H1 (cell line): ENCODE measurements at regions not wholly inside any gene's neighbourhood (a gene's known extent, or its start where the extent isn't known, plus 50 kb on each side); places are given as distances from the start of the nearest gene placed in this dataset.

Experiments
- CTBP2 ChIP-seq: IDR thresholded peaks from 2 replicates; pipeline ENCODE4 v1.7.0; 2011; ENCODE audit warnings: borderline replicate concordance, mild to moderate bottlenecking, moderate library complexity, mixed read lengths, low read length; ENCODE audit not compliant: insufficient read depth, insufficient read length
- GTF2F1 ChIP-seq: IDR thresholded peaks from 2 replicates; pipeline ENCODE4 v1.6.1; 2012; ENCODE audit warnings: low read depth, low read length, improper control_type of control experiment, borderline replicate concordance
- KDM4A ChIP-seq: IDR thresholded peaks from one replicate; pipeline ENCODE4 v1.7.1; 2012; ENCODE audit warnings: low read depth, mild to moderate bottlenecking, moderate library complexity, low read length, inconsistent platforms; ENCODE audit not compliant: severe bottlenecking
- KDM5A ChIP-seq: fragments of 200-600 bp; IDR thresholded peaks from 2 replicates; pipeline ENCODE4 v1.7.1; 2012; ENCODE audit warnings: mild to moderate bottlenecking, low read length, inconsistent platforms, mixed read lengths
- ZNF274 ChIP-seq: IDR thresholded peaks from 2 replicates; pipeline ENCODE4 v1.7.0; 2012; ENCODE audit warnings: low read length, borderline replicate concordance; ENCODE audit errors: extremely low read depth
- TF ChIP-seq, protein P1 (sequence below): IDR thresholded peaks from 2 replicates; pipeline ENCODE4 v1.6.1; 2012; ENCODE audit warnings: inconsistent platforms
- TF ChIP-seq, protein P2 (sequence below): IDR thresholded peaks from 2 replicates; pipeline ENCODE4 v1.6.1; 2011; ENCODE audit warnings: low read length, improper control_type of control experiment
- TF ChIP-seq, protein P3 (sequence below): IDR thresholded peaks from 2 replicates; pipeline ENCODE4 v1.6.1; 2011; ENCODE audit warnings: low read depth, mild to moderate bottlenecking, low read length; ENCODE audit not compliant: insufficient read depth

DNA sequence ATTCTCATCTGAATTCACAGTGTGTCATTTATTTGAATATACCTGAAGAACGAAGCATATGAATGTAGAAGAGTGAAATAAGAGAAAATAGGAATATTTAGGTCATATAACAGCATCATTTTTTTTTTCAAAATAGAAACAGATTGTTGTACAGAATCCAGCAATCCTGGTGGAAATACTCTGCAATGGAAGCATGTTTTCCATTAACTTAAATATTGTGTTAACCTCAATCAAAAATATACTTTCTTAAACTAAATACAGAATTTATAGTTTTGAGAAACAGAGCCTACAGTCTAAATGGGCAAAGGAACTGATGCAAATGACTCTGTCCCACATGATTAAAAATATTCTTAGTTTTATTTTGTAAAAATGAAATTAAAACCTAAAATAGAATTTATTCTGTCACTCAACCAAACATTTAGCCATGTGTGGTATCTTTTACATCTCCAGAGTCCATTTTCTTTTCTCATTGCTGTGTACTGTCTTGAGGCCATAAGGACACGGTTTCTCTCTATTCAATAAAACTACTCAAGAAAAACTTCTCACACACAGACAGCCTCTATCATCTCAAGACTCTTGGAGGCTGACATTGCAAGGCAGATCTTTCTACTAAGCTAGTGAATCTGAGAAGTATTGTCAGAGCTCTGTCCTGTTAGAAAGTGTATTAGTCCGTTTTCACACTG lies 322.6 kb downstream of the LTN1 start (continued):
- TF ChIP-seq KDM4A: no peak
- no peak for TF ChIP-seq KDM5A
- TF ChIP-seq ZNF274: no peak
- TF ChIP-seq, protein P1, sequence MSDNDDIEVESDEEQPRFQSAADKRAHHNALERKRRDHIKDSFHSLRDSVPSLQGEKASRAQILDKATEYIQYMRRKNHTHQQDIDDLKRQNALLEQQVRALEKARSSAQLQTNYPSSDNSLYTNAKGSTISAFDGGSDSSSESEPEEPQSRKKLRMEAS: no peak
- TF ChIP-seq, protein P2, sequence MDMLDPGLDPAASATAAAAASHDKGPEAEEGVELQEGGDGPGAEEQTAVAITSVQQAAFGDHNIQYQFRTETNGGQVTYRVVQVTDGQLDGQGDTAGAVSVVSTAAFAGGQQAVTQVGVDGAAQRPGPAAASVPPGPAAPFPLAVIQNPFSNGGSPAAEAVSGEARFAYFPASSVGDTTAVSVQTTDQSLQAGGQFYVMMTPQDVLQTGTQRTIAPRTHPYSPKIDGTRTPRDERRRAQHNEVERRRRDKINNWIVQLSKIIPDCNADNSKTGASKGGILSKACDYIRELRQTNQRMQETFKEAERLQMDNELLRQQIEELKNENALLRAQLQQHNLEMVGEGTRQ: no peak
- TF ChIP-seq CTBP2: no peak
- TF ChIP-seq GTF2F1: no peak
- TF ChIP-seq, protein P3, sequence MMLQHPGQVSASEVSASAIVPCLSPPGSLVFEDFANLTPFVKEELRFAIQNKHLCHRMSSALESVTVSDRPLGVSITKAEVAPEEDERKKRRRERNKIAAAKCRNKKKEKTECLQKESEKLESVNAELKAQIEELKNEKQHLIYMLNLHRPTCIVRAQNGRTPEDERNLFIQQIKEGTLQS: no peak
